Keratinocyte (primary cell): ENCODE measurements at regions not wholly inside any gene's neighbourhood (a gene's known extent, or its start where the extent isn't known, plus 50 kb on each side); places are given as distances from the start of the nearest gene placed in this dataset.
A peak's percentile ranks its signal among the peaks of the same experiment; 100 is the strongest.

Experiments used
- DNase-seq: peaks from one replicate; pipeline ENCODE4 v3.0.0-alpha.2; 2011; ENCODE audit warnings: low read depth, missing footprints, low spot score
- FAIRE-seq: peaks from 2 replicates; lab custom pipeline; 2011; peaks lifted over from hg19 to GRCh38; lab: Jason Lieb, UNC
- H2AFZ ChIP-seq: 2 replicates; pipeline ENCODE4 v1.6.0; 2012; ENCODE audit warnings: low read length, control low read depth, inconsistent platforms; ENCODE audit not compliant: control insufficient read depth
- H3K27ac ChIP-seq: 2 replicates; pipeline ENCODE4 v1.5.1; 2011; ENCODE audit warnings: low read length; ENCODE audit not compliant: control insufficient read depth, insufficient read depth
- H3K27me3 ChIP-seq: 3 replicates; pipeline ENCODE4 v1.6.0; 2011; ENCODE audit warnings: low read length; ENCODE audit not compliant: control insufficient read depth, insufficient read depth; ENCODE audit errors: extremely low read depth
- H3K36me3 ChIP-seq, 2 experiments: 2 replicates in 1 of 2; 3 replicates in 1 of 2; pipeline ENCODE4 v1.5.1; 2011; ENCODE audit warnings: low read length in 2 of 2, mild to moderate bottlenecking in 1 of 2; ENCODE audit not compliant: control insufficient read depth in 2 of 2, insufficient read depth in 2 of 2; ENCODE audit errors: extremely low read depth in 1 of 2
- H3K4me1 ChIP-seq: 3 replicates; pipeline ENCODE4 v1.5.1; 2011; ENCODE audit warnings: low read length; ENCODE audit not compliant: control insufficient read depth, insufficient read depth; ENCODE audit errors: extremely low read depth
- H3K4me2 ChIP-seq: 3 replicates; pipeline ENCODE4 v1.6.0; 2011; ENCODE audit warnings: low read depth, low read length; ENCODE audit not compliant: control insufficient read depth, insufficient read depth; ENCODE audit errors: extremely low read depth
- H3K4me3 ChIP-seq, 3 experiments: fragments of 200-600 bp in 1 of 3; sonication (generic) in 1 of 3; 2 replicates in 2 of 3; 3 replicates in 1 of 3; pipeline ENCODE4 v1.5.1; 2011 to 2016; ENCODE audit warnings: low read length in 3 of 3, mild to moderate bottlenecking in 3 of 3, control low read depth in 2 of 3, inconsistent platforms in 1 of 3, low read depth in 1 of 3, mixed read lengths in 1 of 3, mixed run types in 1 of 3, moderate library complexity in 1 of 3; ENCODE audit not compliant: control insufficient read depth in 2 of 3, insufficient read depth in 2 of 3; ENCODE audit errors: extremely low read depth in 1 of 3
- H3K79me2 ChIP-seq: 2 replicates; pipeline ENCODE4 v1.6.0; 2012; ENCODE audit warnings: low read length; ENCODE audit not compliant: control insufficient read depth, insufficient read depth
- H3K9ac ChIP-seq: 3 replicates; pipeline ENCODE4 v1.6.0; 2011; ENCODE audit warnings: low read length; ENCODE audit not compliant: control insufficient read depth, insufficient read depth; ENCODE audit errors: extremely low read depth
- H3K9me1 ChIP-seq: 3 replicates; pipeline ENCODE4 v1.6.0; 2011; ENCODE audit warnings: low read length; ENCODE audit not compliant: control insufficient read depth, insufficient read depth; ENCODE audit errors: extremely low read depth
- H3K9me3 ChIP-seq: 2 replicates; pipeline ENCODE4 v1.5.1; 2012; ENCODE audit warnings: low read depth, low read length; ENCODE audit not compliant: control insufficient read depth
- H4K20me1 ChIP-seq: 3 replicates; pipeline ENCODE4 v1.6.0; 2011; ENCODE audit warnings: low read length; ENCODE audit not compliant: control insufficient read depth, insufficient read depth; ENCODE audit errors: extremely low read depth
- CTCF ChIP-seq, 3 experiments: IDR thresholded peaks in 1 of 3; conservative IDR thresholded peaks in 1 of 3; optimal IDR thresholded peaks in 1 of 3; 2 replicates in 2 of 3; 3 replicates in 1 of 3; pipeline versions ENCODE3 to v1.5.1; 2011; ENCODE audit warnings: low read length in 3 of 3, mild to moderate bottlenecking in 3 of 3, moderate library complexity in 2 of 3, control low read depth in 1 of 3, inconsistent platforms in 1 of 3; ENCODE audit not compliant: insufficient read depth in 2 of 3; ENCODE audit errors: extremely low read depth in 1 of 3
- EZH2 ChIP-seq: IDR thresholded peaks from one replicate; pipeline ENCODE4 v1.6.1; 2012; ENCODE audit warnings: inconsistent platforms, mild to moderate bottlenecking, low read length, moderate library complexity
- dilution Hi-C: fragments of 300-500 bp; cut with MboI; formaldehyde crosslinking; loops from one replicate; pipeline ENCODE4 v1.7.0; 2020; ENCODE audit warnings: low sequenced_read_pairs; ENCODE audit not compliant: extremely low pct_ligation_motif_present

- Histone ChIP-seq H4K20me1 (no peaks in the 10 kb centered on the region), H3K36me3 (no peaks in the 10 kb centered on the region), H3K27me3 (peaks cover 11% of the 10 kb centered on the region), H3K4me1 (peaks cover 56% of the 10 kb centered on the region), H3K9me3 (no peaks in the 10 kb centered on the region), H3K9me1 (no peaks in the 10 kb centered on the region), H3K4me3 (peak overlapping the region in 1 of 3 experiments; percentile 2), H3K4me2 (peak overlapping the region; percentile 58), H3K27ac (peak overlapping the region; percentile 96), H3K9ac (peak overlapping the region; percentile 61), H2AFZ (peak overlapping the region; percentile 59), H3K79me2 (no peaks in the 10 kb centered on the region)
- TF ChIP-seq CTCF (optimal IDR thresholded peaks at IDR 0.05 in 1 of 3, IDR thresholded peaks at IDR 0.05 in 1 of 3, conservative IDR thresholded peaks at IDR 0.05 in 1 of 3; ENCODE audit: extremely low read depth in 1 of 3, insufficient read depth in 2 of 3, low read length in 3 of 3) (no peak), EZH2 (no peak)
- dilution Hi-C loops, result no loop called here
- FAIRE-seq (peak; percentile 53), DNase-seq (no peak)
Observed at GRCh38 chr15:70195587-70196305, 98.0 kb upstream of the TLE3 start.

GRCh38 chr15:70195171-70195570 lies 97.5 kb upstream of the TLE3 start:
- FAIRE-seq (peak; percentile 90), DNase-seq (no peak)
- Histone ChIP-seq H3K27me3 (peaks cover 11% of the 10 kb centered on the region), H3K9ac (peak overlapping the region; percentile 61), H4K20me1 (no peaks in the 10 kb centered on the region), H3K9me1 (no peaks in the 10 kb centered on the region), H3K4me1 (peaks cover 56% of the 10 kb centered on the region), H3K36me3 (no peaks in the 10 kb centered on the region), H3K4me2 (peak overlapping the region; percentile 58), H2AFZ (peak overlapping the region; percentile 59), H3K9me3 (no peaks in the 10 kb centered on the region), H3K4me3 (no peak overlapping the region), H3K79me2 (no peaks in the 10 kb centered on the region), H3K27ac (peak overlapping the region; percentile 96)
- TF ChIP-seq EZH2, result no peak
- no peak for TF ChIP-seq CTCF (optimal IDR thresholded peaks at IDR 0.05 in 1 of 3, IDR thresholded peaks at IDR 0.05 in 1 of 3, conservative IDR thresholded peaks at IDR 0.05 in 1 of 3; ENCODE audit: extremely low read depth in 1 of 3, insufficient read depth in 2 of 3, low read length in 3 of 3)
- dilution Hi-C loops, result no loop called here
